ENCODE measurements at regions not wholly inside any gene's neighbourhood (a gene's known extent, or its start where the extent isn't known, plus 50 kb on each side); places are given as distances from the start of the nearest gene placed in this dataset.

DNA sequence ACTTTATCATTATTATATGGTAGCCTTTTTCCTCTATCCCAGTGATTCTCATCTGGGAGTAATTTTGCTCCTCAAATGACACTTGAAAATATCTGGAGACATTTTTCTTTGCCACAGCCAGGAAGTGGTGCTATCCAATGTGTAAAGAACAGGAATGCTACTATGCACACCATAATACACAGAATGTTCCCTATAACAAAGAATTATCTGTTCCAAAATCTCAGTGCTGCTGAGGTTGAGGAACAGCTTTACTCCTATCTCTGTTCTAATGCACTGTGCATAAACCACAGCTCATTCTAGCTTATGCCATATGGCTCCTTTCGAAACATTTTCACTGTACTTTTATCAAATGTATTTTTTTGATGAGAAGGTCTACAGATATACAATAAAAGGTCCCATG lies 1231.2 kb upstream of the CELF4 start:
- DNase-seq (no peak), ATAC-seq (no peak)
- intact Hi-C loops (cut with DNase I), result no loop called here
- no peaks in the 10 kb centered on the region for H3K36me3 ChIP-seq
- no peak overlapping the region for H3K4me3 ChIP-seq
- H3K27me3 ChIP-seq, result no peaks in the 10 kb centered on the region
- TF ChIP-seq, protein P1, sequence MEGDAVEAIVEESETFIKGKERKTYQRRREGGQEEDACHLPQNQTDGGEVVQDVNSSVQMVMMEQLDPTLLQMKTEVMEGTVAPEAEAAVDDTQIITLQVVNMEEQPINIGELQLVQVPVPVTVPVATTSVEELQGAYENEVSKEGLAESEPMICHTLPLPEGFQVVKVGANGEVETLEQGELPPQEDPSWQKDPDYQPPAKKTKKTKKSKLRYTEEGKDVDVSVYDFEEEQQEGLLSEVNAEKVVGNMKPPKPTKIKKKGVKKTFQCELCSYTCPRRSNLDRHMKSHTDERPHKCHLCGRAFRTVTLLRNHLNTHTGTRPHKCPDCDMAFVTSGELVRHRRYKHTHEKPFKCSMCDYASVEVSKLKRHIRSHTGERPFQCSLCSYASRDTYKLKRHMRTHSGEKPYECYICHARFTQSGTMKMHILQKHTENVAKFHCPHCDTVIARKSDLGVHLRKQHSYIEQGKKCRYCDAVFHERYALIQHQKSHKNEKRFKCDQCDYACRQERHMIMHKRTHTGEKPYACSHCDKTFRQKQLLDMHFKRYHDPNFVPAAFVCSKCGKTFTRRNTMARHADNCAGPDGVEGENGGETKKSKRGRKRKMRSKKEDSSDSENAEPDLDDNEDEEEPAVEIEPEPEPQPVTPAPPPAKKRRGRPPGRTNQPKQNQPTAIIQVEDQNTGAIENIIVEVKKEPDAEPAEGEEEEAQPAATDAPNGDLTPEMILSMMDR (IDR thresholded peaks at IDR 0.05), result no peak
- no peaks in the 10 kb centered on the region for H3K4me1 ChIP-seq
- 38% methylated on average over 1 of the region's 1 CpG for WGBS (ENCODE audit: insufficient coverage, low coverage, low lambda C conversion rate, missing lambda C conversion rate)
- H3K27ac ChIP-seq, result no peak overlapping the region
- H3K9me3 ChIP-seq, result no peaks in the 10 kb centered on the region

DNA sequence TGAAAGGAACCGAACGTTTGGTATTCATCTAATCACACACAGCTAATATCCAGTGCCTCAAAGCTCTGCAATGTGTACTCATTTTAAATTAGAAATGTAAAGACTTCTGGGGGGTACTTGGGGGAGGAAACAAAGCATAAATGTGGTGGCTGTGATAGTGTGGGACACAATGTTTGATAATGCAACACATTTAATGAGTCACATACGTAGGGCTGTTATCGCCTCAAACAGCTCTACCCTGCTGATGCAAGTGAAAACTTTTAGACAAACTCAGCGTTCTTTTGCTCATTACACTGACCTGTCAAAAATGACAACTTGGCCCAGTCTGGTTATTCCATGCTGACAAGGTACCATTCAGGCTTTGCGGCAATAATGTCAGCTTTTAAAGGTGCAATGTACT lies 1227.1 kb upstream of the CELF4 start:
- H3K9me3 ChIP-seq, result no peaks in the 10 kb centered on the region
- DNase-seq, result no peak
- no peaks in the 10 kb centered on the region for H3K36me3 ChIP-seq
- no peaks in the 10 kb centered on the region for H3K27me3 ChIP-seq
- intact Hi-C loops (cut with DNase I), result no loop called here
- 50% methylated on average over 5 of the region's 6 CpGs for WGBS (ENCODE audit: insufficient coverage, low coverage, low lambda C conversion rate, missing lambda C conversion rate)
- H3K4me3 ChIP-seq, result no peak overlapping the region
- no peaks in the 10 kb centered on the region for H3K4me1 ChIP-seq
- TF ChIP-seq POLR2A (IDR thresholded peaks at IDR 0.05), result no peak
- TF ChIP-seq, protein P1 (IDR thresholded peaks at IDR 0.05), result no peak
- no peak overlapping the region for H3K27ac ChIP-seq
- no peak for ATAC-seq

DNA sequence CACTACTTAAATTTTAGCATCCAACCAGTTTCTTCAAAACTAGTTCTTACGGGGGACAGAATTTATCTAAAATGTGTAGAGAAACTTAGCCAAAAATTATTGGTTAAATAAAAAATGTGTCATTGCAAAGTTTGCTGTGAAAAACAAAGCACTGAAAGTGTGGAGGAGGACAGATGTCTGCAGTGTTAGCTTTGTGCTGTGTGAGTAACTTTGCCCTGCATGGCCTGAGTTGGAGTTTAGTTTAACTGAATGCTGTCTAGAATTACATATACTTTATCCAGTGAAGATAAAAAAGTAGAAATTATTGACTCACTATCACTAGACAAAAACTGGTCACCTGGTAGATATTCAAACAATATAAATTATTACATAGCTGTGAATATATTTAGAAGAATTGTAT lies 1225.2 kb upstream of the CELF4 start:
- Histone ChIP-seq H3K36me3 (no peaks in the 10 kb centered on the region), H3K9me3 (no peaks in the 10 kb centered on the region), H3K4me1 (no peaks in the 10 kb centered on the region), H3K27me3 (no peaks in the 10 kb centered on the region), H3K4me3 (no peak overlapping the region), H3K27ac (no peak overlapping the region)
- intact Hi-C loops (cut with DNase I), result no loop called here
- TF ChIP-seq, protein P1 (IDR thresholded peaks at IDR 0.05), result no peak
- no peak for TF ChIP-seq POLR2A (IDR thresholded peaks at IDR 0.05)
- ATAC-seq, result no peak
- WGBS (ENCODE audit: insufficient coverage, low coverage, low lambda C conversion rate, missing lambda C conversion rate), result 56% methylated on average over 1 of the region's 1 CpG
- DNase-seq, result no peak

DNA sequence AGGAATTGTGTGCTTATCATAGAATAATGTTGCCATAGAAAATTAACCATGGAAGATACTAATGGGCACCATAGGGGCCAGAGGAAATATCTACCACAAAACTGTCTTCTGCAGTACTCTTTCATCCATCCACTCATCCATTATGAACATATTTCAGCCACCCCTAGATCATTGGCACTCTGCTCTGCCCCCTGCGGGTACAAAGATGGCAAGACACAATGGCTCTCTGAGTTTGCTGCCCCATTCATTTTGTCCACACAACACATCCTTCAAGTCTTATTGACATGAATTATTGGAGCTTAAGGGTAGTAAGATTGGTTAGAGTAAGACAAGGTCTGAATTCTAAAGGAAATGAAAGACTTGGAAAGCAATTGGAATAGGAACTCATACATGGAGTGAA lies 1224.7 kb upstream of the CELF4 start:
- no peak for TF ChIP-seq POLR2A (IDR thresholded peaks at IDR 0.05)
- TF ChIP-seq, protein P1 (IDR thresholded peaks at IDR 0.05), result no peak
- intact Hi-C loops (cut with DNase I), result no loop called here
- WGBS (ENCODE audit: insufficient coverage, low coverage, low lambda C conversion rate, missing lambda C conversion rate), result 33% methylated on average over 1 of the region's 1 CpG

GRCh38 chr18:38789141-38789540 lies 1223.5 kb upstream of the CELF4 start:
- Histone ChIP-seq H3K27me3 (no peaks in the 10 kb centered on the region), H3K36me3 (no peaks in the 10 kb centered on the region), H3K4me3 (no peak overlapping the region), H3K27ac (no peak overlapping the region), H3K9me3 (no peaks in the 10 kb centered on the region), H3K4me1 (no peaks in the 10 kb centered on the region)
- DNase-seq (no peak), ATAC-seq (no peak)
- intact Hi-C loops (cut with DNase I), result no loop called here
- TF ChIP-seq, protein P1 (IDR thresholded peaks at IDR 0.05), result no peak
- TF ChIP-seq POLR2A (IDR thresholded peaks at IDR 0.05), result no peak
- 24% methylated on average over 1 of the region's 1 CpG for WGBS (ENCODE audit: insufficient coverage, low coverage, low lambda C conversion rate, missing lambda C conversion rate)

More for the DNA sequence above, 1224.7 kb upstream of the CELF4 start:
- Histone ChIP-seq H3K9me3 (no peaks in the 10 kb centered on the region), H3K4me3 (no peak overlapping the region), H3K27me3 (no peaks in the 10 kb centered on the region), H3K36me3 (no peaks in the 10 kb centered on the region), H3K27ac (no peak overlapping the region), H3K4me1 (no peaks in the 10 kb centered on the region)
- ATAC-seq (no peak), DNase-seq (no peak)
